DMS53 treated with DMSO at 0.1 percent for 48 hours (cell line): ENCODE measurements at regions not wholly inside any gene's neighbourhood (a gene's known extent, or its start where the extent isn't known, plus 50 kb on each side); places are given as distances from the start of the nearest gene placed in this dataset.
"Not testable (repeated sequence)": the region's sequence is repeated elsewhere in the genome, so short reads cannot be mapped to it uniquely, and the experiment has no call there.

ENCODE experiments used
- DNase-seq: peaks from one replicate; lab custom pipeline; 2025; ENCODE audit not compliant: unreplicated experiment; lab: John Stamatoyannopoulos, UW

GRCh38 chr20:40955326-40955725 lies 73.3 kb upstream of the TOP1 start:
- DNase-seq, result no peak

GRCh38 chr20:40955826-40956225 lies 72.8 kb upstream of the TOP1 start:
- DNase-seq, result not testable (repeated sequence)

- no peak for DNase-seq
Observed at GRCh38 chr20:40956542-40957264, 71.9 kb upstream of the TOP1 start.

GRCh38 chr20:40957265-40957760 lies 71.3 kb upstream of the TOP1 start:
- no peak for DNase-seq

- no peak for DNase-seq
Observed at GRCh38 chr20:40958598-40958997, 70.0 kb upstream of the TOP1 start.

GRCh38 chr20:40959325-40960092 lies 69.1 kb upstream of the TOP1 start:
- DNase-seq, result no peak

- DNase-seq, result no peak
Observed at GRCh38 chr20:40960101-40960500, 68.5 kb upstream of the TOP1 start.

GRCh38 chr20:40960521-40960956 lies 68.1 kb upstream of the TOP1 start:
- DNase-seq, result no peak

- DNase-seq, result no peak
Observed at GRCh38 chr20:40961176-40961575, 67.4 kb upstream of the TOP1 start.

- no peak for DNase-seq
Observed at GRCh38 chr20:40961686-40962640, 66.7 kb upstream of the TOP1 start.

- DNase-seq, result peak; percentile 61
Observed at GRCh38 chr20:40962733-40963504, 65.7 kb upstream of the TOP1 start.

GRCh38 chr20:40963505-40963845 lies 65.1 kb upstream of the TOP1 start:
- DNase-seq, result no peak

GRCh38 chr20:40965671-40966070 lies 63.0 kb upstream of the TOP1 start:
- DNase-seq, result no peak

GRCh38 chr20:40966103-40966502 lies 62.5 kb upstream of the TOP1 start:
- no peak for DNase-seq

GRCh38 chr20:40966516-40967185 lies 62.0 kb upstream of the TOP1 start:
- DNase-seq, result no peak

GRCh38 chr20:40967700-40968099 lies 60.9 kb upstream of the TOP1 start:
- DNase-seq, result no peak

GRCh38 chr20:40968816-40969562 lies 59.6 kb upstream of the TOP1 start:
- DNase-seq, result peak; percentile 37

GRCh38 chr20:40970218-40970617 lies 58.4 kb upstream of the TOP1 start:
- DNase-seq, result no peak

GRCh38 chr20:40977218-40977617 lies 51.4 kb upstream of the TOP1 start:
- no peak for DNase-seq
